ENCODE measurements at regions not wholly inside any gene's neighbourhood (a gene's known extent, or its start where the extent isn't known, plus 50 kb on each side); places are given as distances from the start of the nearest gene placed in this dataset.

GRCh38 chr3:127136024-127136600 lies 56.8 kb upstream of the PRR23E start:
- ATAC-seq (no peak), DNase-seq (no peak)
- ChIA-PET CTCF (no interaction called here), POLR2A (no interaction called here)
- H3K27ac Mint-ChIP-seq = no peak overlapping the region
- intact Hi-C loops (cut with DNase I, micrococcal nuclease) = no loop called here
- H3K36me3 Mint-ChIP-seq (ENCODE audit: low read depth) = no peaks in the 10 kb centered on the region
- peaks cover 2% of the 10 kb centered on the region for H3K4me1 Mint-ChIP-seq
- H3K27me3 Mint-ChIP-seq = peaks cover 31% of the 10 kb centered on the region
- H3K9me3 Mint-ChIP-seq (ENCODE audit: low read depth) = no peaks in the 10 kb centered on the region
- H3K4me3 Mint-ChIP-seq = no peak overlapping the region

GRCh38 chr3:127136706-127137105 lies 56.2 kb upstream of the PRR23E start:
- H3K27me3 Mint-ChIP-seq = peaks cover 31% of the 10 kb centered on the region
- intact Hi-C loops (cut with DNase I, micrococcal nuclease) = no loop called here
- H3K4me3 Mint-ChIP-seq = no peak overlapping the region
- DNase-seq (no peak), ATAC-seq (no peak)
- no peaks in the 10 kb centered on the region for H3K36me3 Mint-ChIP-seq (ENCODE audit: low read depth)
- CTCF ChIA-PET = interaction anchor here (0.6 kb wide), 1 partner anchor 18 kb away, joined by 3 read pairs; no protein-coding TSS in a partner anchor
- peaks cover 2% of the 10 kb centered on the region for H3K4me1 Mint-ChIP-seq
- POLR2A ChIA-PET = no interaction called here
- H3K9me3 Mint-ChIP-seq (ENCODE audit: low read depth) = no peaks in the 10 kb centered on the region
- H3K27ac Mint-ChIP-seq = no peak overlapping the region

- ATAC-seq (no peak), DNase-seq (no peak)
- no peaks in the 10 kb centered on the region for H3K9me3 Mint-ChIP-seq (ENCODE audit: low read depth)
- H3K4me1 Mint-ChIP-seq = peaks cover 2% of the 10 kb centered on the region
- CTCF ChIA-PET = interaction anchor here (0.6 kb wide), 1 partner anchor 18 kb away, joined by 3 read pairs; no protein-coding TSS in a partner anchor
- peaks cover 31% of the 10 kb centered on the region for H3K27me3 Mint-ChIP-seq
- H3K4me3 Mint-ChIP-seq = no peak overlapping the region
- intact Hi-C loops (cut with DNase I, micrococcal nuclease) = no loop called here
- H3K36me3 Mint-ChIP-seq (ENCODE audit: low read depth) = no peaks in the 10 kb centered on the region
- no peak overlapping the region for H3K27ac Mint-ChIP-seq
- POLR2A ChIA-PET = no interaction called here
Observed at GRCh38 chr3:127137113-127137512, 55.8 kb upstream of the PRR23E start.

- CTCF ChIA-PET = no interaction called here
- Mint-ChIP-seq H3K4me1 (peaks cover 2% of the 10 kb centered on the region), H3K27ac (no peak overlapping the region), H3K4me3 (no peak overlapping the region), H3K36me3 (ENCODE audit: low read depth) (no peaks in the 10 kb centered on the region), H3K9me3 (ENCODE audit: low read depth) (peaks cover under 1% of the 10 kb centered on the region), H3K27me3 (peaks cover 31% of the 10 kb centered on the region)
- ATAC-seq = no peak
- DNase-seq = no peak
- intact Hi-C loops (cut with DNase I, micrococcal nuclease) = no loop called here
- POLR2A ChIA-PET = no interaction called here
Observed at GRCh38 chr3:127137757-127138536, 55.0 kb upstream of the PRR23E start.

- peaks cover 18% of the 10 kb centered on the region for H3K27me3 Mint-ChIP-seq
- DNase-seq = no peak
- H3K9me3 Mint-ChIP-seq (ENCODE audit: low read depth) = peaks cover 2% of the 10 kb centered on the region
- peaks cover 2% of the 10 kb centered on the region for H3K4me1 Mint-ChIP-seq
- ATAC-seq = no peak
- intact Hi-C loops (cut with DNase I, micrococcal nuclease) = no loop called here
- CTCF ChIA-PET = no interaction called here
- POLR2A ChIA-PET = no interaction called here
- H3K27ac Mint-ChIP-seq = no peak overlapping the region
- H3K36me3 Mint-ChIP-seq (ENCODE audit: low read depth) = no peaks in the 10 kb centered on the region
- no peak overlapping the region for H3K4me3 Mint-ChIP-seq
Observed at GRCh38 chr3:127139601-127140500, 53.1 kb upstream of the PRR23E start.

GRCh38 chr3:127140501-127141460 lies 52.1 kb upstream of the PRR23E start:
- intact Hi-C loops (cut with DNase I, micrococcal nuclease) = no loop called here
- Mint-ChIP-seq H3K9me3 (ENCODE audit: low read depth) (peaks cover 2% of the 10 kb centered on the region), H3K4me3 (no peak overlapping the region), H3K36me3 (ENCODE audit: low read depth) (no peaks in the 10 kb centered on the region), H3K4me1 (no peaks in the 10 kb centered on the region), H3K27ac (no peak overlapping the region), H3K27me3 (peaks cover 13% of the 10 kb centered on the region)
- ChIA-PET POLR2A (no interaction called here), CTCF (no interaction called here)
- ATAC-seq = no peak
- no peak for DNase-seq

GRCh38 chr3:127141921-127142730 lies 50.8 kb upstream of the PRR23E start:
- H3K36me3 Mint-ChIP-seq (ENCODE audit: low read depth) = no peaks in the 10 kb centered on the region
- intact Hi-C loops (cut with DNase I, micrococcal nuclease) = no loop called here
- no peak overlapping the region for H3K4me3 Mint-ChIP-seq
- H3K27ac Mint-ChIP-seq = no peak overlapping the region
- H3K27me3 Mint-ChIP-seq = peaks cover 5% of the 10 kb centered on the region
- ATAC-seq (no peak), DNase-seq (no peak)
- POLR2A ChIA-PET = no interaction called here
- H3K4me1 Mint-ChIP-seq = no peaks in the 10 kb centered on the region
- H3K9me3 Mint-ChIP-seq (ENCODE audit: low read depth) = peaks cover 2% of the 10 kb centered on the region
- CTCF ChIA-PET = no interaction called here
